NCI-H69 (cell line): ENCODE measurements at regions not wholly inside any gene's neighbourhood (a gene's known extent, or its start where the extent isn't known, plus 50 kb on each side); places are given as distances from the start of the nearest gene placed in this dataset.
A peak's percentile ranks its signal among the peaks of the same experiment; 100 is the strongest.

Experiments used
- DNase-seq: peaks from one replicate; lab custom pipeline; 2025; lab: John Stamatoyannopoulos, UW

DNA sequence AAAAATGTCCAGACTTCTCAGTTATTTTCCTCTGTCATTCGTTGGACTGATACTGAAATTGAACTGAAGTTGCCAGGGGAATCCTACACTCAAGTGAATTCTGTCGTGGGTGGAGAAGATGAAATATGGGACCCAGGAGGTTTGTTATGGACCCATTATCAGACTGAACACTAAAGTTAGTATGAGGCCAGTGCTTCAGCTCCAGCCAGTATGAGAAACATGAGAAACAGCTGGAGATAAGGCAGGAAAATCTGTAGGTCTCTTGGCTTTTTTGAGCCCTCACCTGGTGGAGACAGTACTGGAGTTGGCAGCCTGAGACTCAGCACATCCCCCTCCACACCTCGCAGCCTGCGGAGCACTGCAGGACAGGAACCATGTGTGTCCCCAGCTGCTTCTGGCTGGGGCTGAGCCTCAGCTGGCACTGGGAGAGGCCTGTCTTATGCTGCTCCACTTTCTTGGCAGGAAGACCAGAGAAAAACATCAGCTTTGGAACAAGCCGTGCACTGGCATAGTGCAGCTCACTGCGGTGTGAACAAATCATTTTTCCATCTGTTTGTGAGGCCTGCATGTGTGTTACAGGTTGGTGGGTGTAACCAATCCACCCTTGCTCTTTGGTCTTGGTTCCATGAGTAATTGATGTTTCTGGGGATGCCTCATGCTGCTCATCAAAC lies 641.0 kb downstream of the FGF9 start:
- peak; percentile 16 for DNase-seq

DNA sequence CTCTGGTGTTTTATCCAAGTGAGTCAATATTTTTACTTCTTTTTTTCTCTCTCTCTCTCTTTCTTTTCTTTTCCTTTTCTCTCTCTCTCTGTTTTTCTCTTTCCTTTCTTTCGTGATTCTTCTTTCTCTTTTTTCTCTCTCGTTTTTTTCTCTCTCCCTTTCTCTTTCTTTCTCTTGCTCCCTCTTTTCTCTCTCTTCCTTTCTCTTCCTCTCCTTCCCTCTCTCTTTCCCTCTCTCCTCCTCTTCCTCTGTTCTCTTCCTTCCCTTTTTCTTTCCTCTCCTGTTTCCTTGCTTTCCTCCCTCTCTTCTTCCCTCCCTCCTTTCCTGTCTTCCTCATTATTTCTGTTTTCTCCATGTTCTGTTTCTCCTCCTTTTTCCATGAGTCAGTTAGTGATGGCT lies 641.5 kb downstream of the FGF9 start:
- no peak for DNase-seq

DNA sequence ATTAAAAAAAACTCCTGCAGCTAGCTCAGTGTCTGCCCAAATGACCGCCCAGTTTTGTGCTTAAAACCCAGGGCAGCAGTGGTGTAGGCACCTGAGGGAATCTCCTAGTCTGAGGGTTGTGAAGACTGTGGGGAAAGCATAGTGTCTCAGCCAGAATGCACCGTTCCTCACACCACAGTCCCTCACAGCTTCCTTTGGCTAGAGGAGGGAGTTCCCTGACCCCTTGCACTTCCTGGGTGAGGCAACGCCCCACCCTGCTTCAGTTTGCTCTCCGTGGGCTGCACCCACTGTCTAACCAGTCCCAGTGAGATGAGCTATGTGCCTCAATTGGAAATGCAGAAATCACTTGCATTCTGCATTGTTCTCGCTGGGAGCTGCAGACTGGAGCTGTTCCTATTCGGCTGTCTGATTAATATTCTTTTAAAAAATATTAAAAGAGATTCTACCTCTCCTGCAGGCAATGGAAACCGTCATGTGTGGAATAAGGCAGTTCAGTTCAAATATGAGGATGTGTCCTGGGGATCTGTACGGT lies 645.7 kb downstream of the FGF9 start:
- DNase-seq, result no peak

DNA sequence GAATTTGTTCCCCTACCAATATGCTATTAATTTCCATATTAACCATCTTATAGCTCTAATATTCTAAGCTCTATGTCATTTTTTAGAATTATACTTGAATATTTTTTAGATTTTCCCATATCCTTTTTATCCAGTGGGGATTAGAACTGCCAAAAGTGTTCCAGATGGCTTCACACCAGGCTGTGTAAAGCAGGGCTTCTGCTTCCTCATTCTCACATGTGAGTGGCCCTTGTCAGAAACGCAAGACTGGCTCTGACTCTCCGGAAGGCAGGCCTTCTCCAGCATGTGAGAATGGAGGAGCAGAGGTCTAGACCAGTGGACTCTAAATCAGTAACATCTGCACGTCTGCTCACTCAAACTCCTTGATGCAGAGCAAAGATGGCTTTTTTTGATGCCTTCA lies 650.1 kb downstream of the FGF9 start:
- no peak for DNase-seq

- DNase-seq, result no peak
Observed at GRCh38 chr13:22325761-22326160, 654.9 kb downstream of the FGF9 start.

DNA sequence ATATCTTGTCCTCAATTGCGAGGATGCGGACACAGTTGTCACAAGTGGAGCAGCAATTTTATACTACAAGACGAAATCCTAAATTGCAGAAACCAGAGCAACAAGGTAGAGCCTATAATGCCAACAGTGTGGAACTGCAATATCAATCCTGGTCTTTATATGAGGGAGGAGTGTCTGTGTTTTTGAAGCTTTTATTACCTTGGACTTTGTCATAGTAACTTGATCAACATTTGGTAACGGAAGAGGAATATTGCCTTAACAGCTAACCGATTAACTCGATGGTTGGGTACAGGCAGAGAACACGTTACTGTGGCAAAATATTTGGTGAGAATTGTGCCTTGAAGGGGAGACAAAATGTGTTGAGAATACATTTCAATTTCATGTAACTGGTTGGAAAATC lies 661.5 kb downstream of the FGF9 start:
- no peak for DNase-seq

GRCh38 chr13:22336460-22336859 lies 665.6 kb downstream of the FGF9 start:
- no peak for DNase-seq

GRCh38 chr13:22357132-22357531 lies 686.3 kb downstream of the FGF9 start:
- DNase-seq, result no peak

DNA sequence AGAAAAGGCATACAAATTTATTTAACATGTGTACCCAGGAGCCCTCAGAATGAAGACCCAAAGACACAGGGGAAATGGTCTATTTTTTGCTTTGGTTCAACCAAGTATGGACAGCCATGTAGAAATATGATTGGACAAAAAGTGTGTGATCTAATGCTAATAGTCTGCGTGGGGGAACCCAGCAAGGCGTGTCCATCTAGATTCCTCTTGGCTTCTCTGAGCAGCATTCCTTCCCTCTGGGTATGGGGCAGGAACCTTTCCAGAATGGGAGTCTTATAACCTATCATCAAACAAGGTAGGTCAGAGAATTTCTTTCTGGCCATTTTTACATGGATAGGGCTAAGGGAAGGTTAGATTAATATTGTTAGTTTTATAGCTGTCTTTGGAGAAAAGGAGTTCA lies 698.2 kb downstream of the FGF9 start:
- no peak for DNase-seq

DNA sequence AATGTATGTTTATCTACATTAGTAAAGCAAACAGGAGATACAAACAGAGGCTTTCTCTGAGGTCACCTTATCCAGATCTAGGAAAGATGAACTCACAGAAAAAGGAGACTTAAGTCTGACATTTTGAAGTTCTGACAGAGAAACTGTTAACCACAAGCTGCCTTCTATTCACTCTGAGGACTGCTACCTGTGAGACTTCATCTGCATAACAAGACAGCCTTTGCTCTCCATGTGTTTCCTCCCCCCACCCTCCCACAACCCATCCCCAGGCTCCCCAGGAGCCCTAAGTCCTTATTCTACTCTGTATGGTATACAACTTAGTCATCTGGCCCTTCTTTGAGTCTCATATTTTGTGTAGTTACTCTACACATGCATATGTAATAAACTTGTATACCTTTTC lies 699.0 kb downstream of the FGF9 start:
- no peak for DNase-seq

- DNase-seq, result no peak
Observed at GRCh38 chr13:22372261-22372660, 701.4 kb downstream of the FGF9 start.

DNA sequence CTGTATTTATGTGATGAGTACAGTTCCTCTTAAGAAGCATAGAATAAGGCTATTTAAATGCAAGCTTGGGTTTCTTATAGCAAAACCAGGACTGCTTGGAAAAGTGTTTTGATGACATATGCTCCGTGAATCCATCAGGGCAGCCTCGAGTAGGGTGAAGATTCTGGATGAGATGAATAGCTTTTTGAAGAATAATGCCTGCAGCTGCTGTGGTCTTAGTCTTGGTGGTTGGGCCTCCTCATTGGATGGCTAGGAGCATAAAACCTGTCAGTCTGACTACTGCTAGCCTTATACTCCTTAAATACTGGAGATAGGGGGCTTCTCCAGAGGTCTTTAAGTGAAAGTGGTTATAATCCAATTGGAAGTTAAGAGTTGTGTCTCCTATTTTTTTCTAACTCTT lies 704.3 kb downstream of the FGF9 start:
- no peak for DNase-seq

DNA sequence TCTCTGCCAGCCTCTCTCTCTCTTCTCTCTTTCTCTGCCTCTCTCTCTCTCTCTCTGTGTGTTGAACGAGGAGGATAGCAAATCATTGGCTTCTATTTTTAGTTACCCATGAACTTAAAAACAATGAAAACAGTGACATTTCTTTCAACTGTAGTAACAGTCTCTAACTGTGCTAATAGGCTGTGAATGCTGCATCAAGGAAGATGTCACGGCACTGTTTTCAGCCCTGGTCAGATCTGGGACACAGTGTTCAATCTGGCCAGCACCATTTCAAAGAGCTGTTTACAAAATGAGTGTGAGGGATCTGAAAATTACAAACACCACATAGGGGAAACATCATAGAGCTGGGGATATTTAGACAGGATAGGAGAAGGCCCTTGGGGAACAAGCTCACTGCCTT lies 717.0 kb downstream of the FGF9 start:
- DNase-seq, result no peak

GRCh38 chr13:22399801-22400420 lies 729.0 kb downstream of the FGF9 start:
- DNase-seq, result no peak

- no peak for DNase-seq
Observed at GRCh38 chr13:22402682-22403081, 731.8 kb downstream of the FGF9 start.

GRCh38 chr13:22403144-22403543 lies 732.3 kb downstream of the FGF9 start:
- DNase-seq, result no peak

- DNase-seq, result peak; percentile 1
Observed at GRCh38 chr13:22405891-22406290, 735.0 kb downstream of the FGF9 start.

DNA sequence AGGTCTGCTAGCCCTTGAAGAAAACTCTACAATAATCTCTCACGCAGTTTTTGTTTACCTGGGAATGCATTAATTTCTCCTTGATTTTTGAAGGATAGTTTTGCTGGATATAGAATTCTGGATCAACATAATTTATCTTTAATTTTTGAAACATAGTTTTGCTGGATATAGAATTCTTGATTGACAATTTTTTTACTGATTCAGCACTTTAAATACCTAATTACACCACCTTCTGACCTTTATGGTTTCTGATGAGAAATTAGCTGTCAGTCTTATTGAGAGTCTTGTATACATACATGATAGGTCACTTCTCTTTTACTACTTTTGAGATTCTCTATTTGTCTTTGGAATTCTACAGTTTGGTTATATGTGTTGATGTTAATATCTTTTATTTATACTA lies 741.6 kb downstream of the FGF9 start:
- no peak for DNase-seq

DNA sequence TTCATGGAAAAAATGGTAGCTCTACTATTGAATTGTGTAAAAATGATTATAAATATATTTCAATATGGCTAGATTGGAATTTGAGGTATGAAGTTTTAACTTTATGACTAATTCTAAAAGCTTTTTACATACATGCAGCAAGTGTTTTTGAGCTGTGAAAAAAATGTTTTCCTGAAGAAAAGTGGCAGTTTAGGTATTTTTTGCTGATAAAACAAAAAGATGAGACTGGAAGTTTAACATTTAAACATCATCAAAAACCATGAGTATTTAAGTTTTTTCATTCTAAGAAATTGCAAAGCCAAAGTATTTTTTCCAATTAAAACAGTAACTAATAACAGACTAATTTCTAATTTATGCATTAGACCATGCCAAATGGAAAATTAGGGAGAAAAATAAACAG lies 751.1 kb downstream of the FGF9 start:
- no peak for DNase-seq

- peak; percentile 35 for DNase-seq
Observed at GRCh38 chr13:22422712-22423111, 751.8 kb downstream of the FGF9 start.

- no peak for DNase-seq
Observed at GRCh38 chr13:22423261-22423660, 752.4 kb downstream of the FGF9 start.

DNA sequence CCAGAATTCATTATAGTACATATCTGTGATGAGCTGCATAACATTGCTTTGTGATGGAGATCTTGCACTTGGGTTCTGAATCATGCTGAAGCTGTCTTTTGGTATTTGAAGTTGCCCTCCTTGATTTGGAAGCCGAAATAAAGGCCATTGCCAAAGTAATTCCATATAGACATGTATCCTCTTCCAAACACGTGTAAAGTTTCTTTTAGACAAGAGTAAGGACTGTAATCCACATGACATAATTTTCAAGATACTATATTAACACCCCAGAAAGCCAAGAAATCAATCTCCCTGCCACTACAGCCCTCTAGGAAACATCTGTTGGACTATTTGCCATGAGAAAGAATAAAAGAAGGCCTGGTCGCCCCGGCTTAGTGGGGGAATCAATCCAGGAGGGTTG lies 754.2 kb downstream of the FGF9 start:
- DNase-seq, result no peak

- DNase-seq, result no peak
Observed at GRCh38 chr13:22427066-22427465, 753.7 kb upstream of the SGCG start.

- no peak for DNase-seq
Observed at GRCh38 chr13:22427783-22428182, 753.0 kb upstream of the SGCG start.
